ENCODE measurements at regions not wholly inside any gene's neighbourhood (a gene's known extent, or its start where the extent isn't known, plus 50 kb on each side); places are given as distances from the start of the nearest gene placed in this dataset.

GRCh38 chr3:147775816-147776530, 366.8 kb downstream of the ZIC1 start:
- DNase-seq: no peak
- Mint-ChIP-seq H3K4me1 (no peaks in the 10 kb centered on the region), H3K9me3 (peaks cover 3% of the 10 kb centered on the region), H3K27me3 (no peaks in the 10 kb centered on the region), H3K36me3 (no peaks in the 10 kb centered on the region), H3K27ac (no peak overlapping the region), H3K4me3 (no peak overlapping the region)
- CTCF ChIA-PET: no interaction called here

- CTCF ChIA-PET: no interaction called here
These were observed 384.7 kb downstream of the ZIC1 start for GRCh38 chr3:147793841-147794240.

DNA sequence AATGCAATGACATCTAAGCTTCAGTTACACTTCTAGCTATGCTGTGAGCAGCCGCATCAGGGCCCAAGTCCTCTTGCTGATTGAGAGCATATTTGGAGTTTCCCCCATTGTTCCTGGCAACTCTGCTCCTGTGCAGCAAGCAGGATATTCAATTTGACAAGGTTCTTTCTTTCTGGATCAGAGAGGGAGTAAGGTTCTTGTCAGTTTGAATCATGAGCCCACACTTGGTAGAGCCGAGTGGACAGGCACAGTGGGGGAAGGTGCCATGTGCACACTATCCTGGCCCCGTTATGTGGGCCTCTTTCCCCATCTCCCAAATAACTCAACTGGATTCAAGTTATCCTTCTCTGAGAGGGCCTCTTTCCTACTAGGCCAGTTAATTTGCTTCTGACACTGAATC, 385.4 kb downstream of the ZIC1 start:
- H3K9me3 Mint-ChIP-seq: no peaks in the 10 kb centered on the region
- H3K4me1 Mint-ChIP-seq: no peaks in the 10 kb centered on the region
- CTCF ChIA-PET: no interaction called here

More at GRCh38 chr3:147793841-147794240, 384.7 kb downstream of the ZIC1 start:
- no peak for DNase-seq
- Mint-ChIP-seq H3K9me3 (no peaks in the 10 kb centered on the region), H3K4me3 (no peak overlapping the region), H3K4me1 (no peaks in the 10 kb centered on the region), H3K36me3 (no peaks in the 10 kb centered on the region), H3K27me3 (no peaks in the 10 kb centered on the region), H3K27ac (no peak overlapping the region)

DNA sequence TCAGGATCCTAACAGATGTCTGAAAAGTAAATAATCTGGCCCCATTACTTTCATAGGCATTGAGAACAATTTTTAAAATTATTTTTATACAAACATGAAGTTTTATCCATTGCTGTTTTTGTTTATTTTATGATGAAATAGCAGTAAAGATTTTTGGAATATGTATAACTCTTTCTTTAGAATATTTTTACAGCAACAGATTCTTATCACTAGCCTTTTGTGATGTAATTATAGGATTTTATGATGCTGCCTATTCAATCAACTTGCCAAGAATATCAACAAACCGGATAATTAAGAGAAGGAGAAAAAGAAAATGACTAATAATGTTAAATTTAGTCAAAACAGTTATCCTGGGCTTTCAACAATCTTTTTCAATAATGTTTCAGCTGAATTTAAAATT, 386.3 kb downstream of the ZIC1 start:
- Mint-ChIP-seq H3K4me3 (no peak overlapping the region), H3K36me3 (no peaks in the 10 kb centered on the region), H3K27ac (no peak overlapping the region), H3K4me1 (no peaks in the 10 kb centered on the region), H3K9me3 (no peaks in the 10 kb centered on the region), H3K27me3 (no peaks in the 10 kb centered on the region)
- CTCF ChIA-PET: no interaction called here
- DNase-seq: no peak

More for the DNA sequence above, 385.4 kb downstream of the ZIC1 start:
- DNase-seq: no peak
- Mint-ChIP-seq H3K27ac (no peak overlapping the region), H3K4me3 (no peak overlapping the region), H3K36me3 (no peaks in the 10 kb centered on the region), H3K27me3 (no peaks in the 10 kb centered on the region)

- Mint-ChIP-seq H3K36me3 (no peaks in the 10 kb centered on the region), H3K4me3 (no peak overlapping the region), H3K4me1 (no peaks in the 10 kb centered on the region), H3K9me3 (no peaks in the 10 kb centered on the region), H3K27me3 (no peaks in the 10 kb centered on the region), H3K27ac (no peak overlapping the region)
- no peak for DNase-seq
- CTCF ChIA-PET: no interaction called here
These were observed 387.9 kb downstream of the ZIC1 start for GRCh38 chr3:147797095-147797494.

- H3K27ac Mint-ChIP-seq: no peak overlapping the region
- no peaks in the 10 kb centered on the region for H3K4me1 Mint-ChIP-seq
These were observed 390.4 kb downstream of the ZIC1 start for GRCh38 chr3:147799601-147800000.

GRCh38 chr3:147807776-147808175, 398.6 kb downstream of the ZIC1 start:
- H3K27me3 Mint-ChIP-seq: no peaks in the 10 kb centered on the region
- peaks cover 2% of the 10 kb centered on the region for H3K9me3 Mint-ChIP-seq
- CTCF ChIA-PET: no interaction called here
- no peak overlapping the region for H3K4me3 Mint-ChIP-seq
- no peaks in the 10 kb centered on the region for H3K36me3 Mint-ChIP-seq
- no peak overlapping the region for H3K27ac Mint-ChIP-seq
- no peaks in the 10 kb centered on the region for H3K4me1 Mint-ChIP-seq
- no peak for DNase-seq

More at GRCh38 chr3:147799601-147800000, 390.4 kb downstream of the ZIC1 start:
- no peaks in the 10 kb centered on the region for H3K36me3 Mint-ChIP-seq
- H3K4me3 Mint-ChIP-seq: no peak overlapping the region
- DNase-seq: no peak
- CTCF ChIA-PET: no interaction called here
- no peaks in the 10 kb centered on the region for H3K9me3 Mint-ChIP-seq
- H3K27me3 Mint-ChIP-seq: no peaks in the 10 kb centered on the region

DNA sequence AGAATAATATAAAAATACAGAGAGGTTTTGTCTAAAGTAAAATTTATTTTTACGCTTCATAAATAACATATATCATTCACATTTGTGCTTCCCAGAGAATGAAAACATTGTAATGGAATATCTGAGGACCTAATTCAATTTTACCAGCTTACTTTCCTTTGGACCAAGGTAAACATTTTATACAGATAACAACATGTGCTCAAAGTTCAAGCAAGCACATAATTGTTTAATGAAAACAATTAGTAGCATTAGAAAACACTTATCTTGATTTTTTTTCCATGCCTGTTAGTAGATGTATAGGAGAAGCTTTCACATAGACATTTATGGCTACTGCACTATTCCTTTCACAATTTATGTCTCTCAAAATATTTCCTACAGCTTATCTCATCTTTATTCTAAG, 400.0 kb downstream of the ZIC1 start:
- no peak for DNase-seq
- Mint-ChIP-seq H3K4me1 (no peaks in the 10 kb centered on the region), H3K36me3 (no peaks in the 10 kb centered on the region), H3K9me3 (peaks cover 2% of the 10 kb centered on the region), H3K4me3 (no peak overlapping the region), H3K27ac (no peak overlapping the region), H3K27me3 (no peaks in the 10 kb centered on the region)
- CTCF ChIA-PET: no interaction called here

- no peak overlapping the region for H3K27ac Mint-ChIP-seq
These were observed 403.2 kb downstream of the ZIC1 start for GRCh38 chr3:147812186-147812911.

GRCh38 chr3:147813256-147813655, 404.1 kb downstream of the ZIC1 start:
- no peaks in the 10 kb centered on the region for H3K27me3 Mint-ChIP-seq
- H3K4me1 Mint-ChIP-seq: no peaks in the 10 kb centered on the region
- CTCF ChIA-PET: no interaction called here
- no peak overlapping the region for H3K27ac Mint-ChIP-seq
- peaks cover 2% of the 10 kb centered on the region for H3K9me3 Mint-ChIP-seq
- H3K36me3 Mint-ChIP-seq: no peaks in the 10 kb centered on the region
- DNase-seq: no peak
- H3K4me3 Mint-ChIP-seq: no peak overlapping the region

More at GRCh38 chr3:147812186-147812911, 403.2 kb downstream of the ZIC1 start:
- Mint-ChIP-seq H3K4me3 (no peak overlapping the region), H3K4me1 (no peaks in the 10 kb centered on the region), H3K27me3 (no peaks in the 10 kb centered on the region), H3K9me3 (peaks cover 2% of the 10 kb centered on the region), H3K36me3 (no peaks in the 10 kb centered on the region)
- CTCF ChIA-PET: no interaction called here
- no peak for DNase-seq

DNA sequence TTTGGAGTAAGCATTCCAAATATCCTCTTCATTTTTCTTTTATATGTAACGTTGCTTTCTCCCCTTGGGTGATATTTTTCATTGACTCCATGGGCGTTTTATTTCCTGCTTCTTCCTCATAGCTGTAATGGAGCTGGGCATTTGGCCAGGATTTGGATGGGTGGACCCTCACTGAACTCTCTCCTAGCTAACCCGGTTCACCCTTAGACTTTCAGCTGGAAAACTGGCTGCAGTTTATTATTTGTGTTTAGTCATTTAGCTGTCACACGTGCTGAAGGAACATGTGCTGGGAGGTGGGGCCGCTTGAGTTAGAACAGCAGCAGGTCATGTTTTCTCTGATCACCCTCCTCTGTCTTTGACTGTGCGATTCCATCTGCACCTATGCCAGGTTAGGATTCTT, 407.6 kb downstream of the ZIC1 start:
- H3K27me3 Mint-ChIP-seq: no peaks in the 10 kb centered on the region
- CTCF ChIA-PET: no interaction called here
- H3K4me3 Mint-ChIP-seq: no peak overlapping the region
- no peaks in the 10 kb centered on the region for H3K9me3 Mint-ChIP-seq
- no peaks in the 10 kb centered on the region for H3K4me1 Mint-ChIP-seq
- no peaks in the 10 kb centered on the region for H3K36me3 Mint-ChIP-seq
- DNase-seq: no peak
- H3K27ac Mint-ChIP-seq: no peak overlapping the region

DNA sequence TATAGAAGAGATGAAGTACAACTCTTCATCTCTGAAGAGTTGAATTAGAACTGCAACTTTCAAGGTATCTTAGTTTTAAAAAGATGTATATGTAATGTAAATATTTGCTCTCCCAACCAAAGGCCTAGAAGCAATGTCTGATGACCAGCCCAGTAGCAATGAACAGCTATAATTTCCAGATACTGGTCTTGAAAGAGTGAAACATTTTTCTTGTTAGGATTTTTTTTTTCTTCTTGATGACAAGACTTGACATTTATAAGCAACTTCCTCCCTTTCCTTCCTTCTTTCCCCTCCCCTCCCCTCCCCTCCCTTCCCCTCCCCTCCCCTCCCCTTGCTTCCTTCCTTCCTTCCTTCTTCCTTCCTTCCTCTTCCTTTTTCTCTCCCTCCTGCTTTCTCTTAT, 423.4 kb downstream of the ZIC1 start:
- no peak for DNase-seq
- Mint-ChIP-seq H3K9me3 (no peaks in the 10 kb centered on the region), H3K27me3 (no peaks in the 10 kb centered on the region), H3K4me1 (no peaks in the 10 kb centered on the region), H3K27ac (no peak overlapping the region), H3K36me3 (no peaks in the 10 kb centered on the region), H3K4me3 (no peak overlapping the region)
- CTCF ChIA-PET: no interaction called here

DNA sequence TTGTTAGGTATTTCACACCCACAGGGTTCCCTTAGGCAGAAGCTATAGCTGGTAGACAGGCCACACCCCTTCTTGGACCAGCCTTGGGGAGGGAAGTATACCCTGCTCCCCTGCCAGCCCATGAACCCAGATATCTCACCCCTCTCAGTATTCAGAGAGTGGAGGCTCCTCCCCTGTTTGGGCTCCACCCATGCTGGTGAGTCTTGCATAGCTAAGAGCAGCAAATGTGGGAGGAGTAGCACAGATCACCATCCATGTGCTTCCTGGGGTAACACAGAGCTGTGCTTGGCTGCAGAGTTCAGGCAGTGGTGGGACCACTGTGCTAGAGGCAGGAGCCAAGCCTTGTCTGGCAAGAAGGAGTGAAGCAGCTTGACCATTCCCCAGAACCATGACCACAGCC, 427.2 kb downstream of the ZIC1 start:
- no peaks in the 10 kb centered on the region for H3K4me1 Mint-ChIP-seq

DNA sequence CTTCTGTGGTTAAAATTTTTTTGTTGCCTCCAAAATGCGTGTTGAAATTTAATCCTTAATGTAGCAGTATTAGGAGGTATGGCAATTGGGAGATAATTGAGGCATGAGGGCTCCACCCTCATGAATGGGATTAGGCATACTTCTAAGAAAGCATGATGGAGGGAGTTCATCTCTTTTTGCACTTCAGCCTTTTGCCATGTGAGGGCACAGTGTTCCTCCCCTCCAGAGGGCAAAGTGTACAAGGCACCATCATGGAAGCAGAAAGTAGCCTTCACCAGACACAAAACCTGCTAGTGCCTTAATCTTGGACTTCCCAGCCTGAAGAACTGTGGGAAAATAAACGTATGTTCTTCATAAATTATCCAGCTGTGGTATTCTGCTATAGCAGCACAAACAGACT, 429.5 kb downstream of the ZIC1 start:
- no peak for DNase-seq
- CTCF ChIA-PET: no interaction called here
- H3K4me1 Mint-ChIP-seq: no peaks in the 10 kb centered on the region

More for the DNA sequence above, 427.2 kb downstream of the ZIC1 start:
- CTCF ChIA-PET: no interaction called here
- Mint-ChIP-seq H3K36me3 (no peaks in the 10 kb centered on the region), H3K9me3 (no peaks in the 10 kb centered on the region), H3K27ac (no peak overlapping the region), H3K27me3 (no peaks in the 10 kb centered on the region), H3K4me3 (no peak overlapping the region)
- DNase-seq: no peak

GRCh38 chr3:147843331-147843730, 434.2 kb downstream of the ZIC1 start:
- Mint-ChIP-seq H3K4me3 (no peak overlapping the region), H3K9me3 (no peaks in the 10 kb centered on the region), H3K4me1 (no peaks in the 10 kb centered on the region), H3K36me3 (no peaks in the 10 kb centered on the region), H3K27me3 (no peaks in the 10 kb centered on the region), H3K27ac (no peak overlapping the region)
- no peak for DNase-seq
- CTCF ChIA-PET: no interaction called here

More for the DNA sequence above, 429.5 kb downstream of the ZIC1 start:
- no peak overlapping the region for H3K27ac Mint-ChIP-seq
- H3K36me3 Mint-ChIP-seq: no peaks in the 10 kb centered on the region
- H3K4me3 Mint-ChIP-seq: no peak overlapping the region
- H3K27me3 Mint-ChIP-seq: no peaks in the 10 kb centered on the region
- no peaks in the 10 kb centered on the region for H3K9me3 Mint-ChIP-seq
